GM21576 (cell line): ENCODE measurements at regions not wholly inside any gene's neighbourhood (a gene's known extent, or its start where the extent isn't known, plus 50 kb on each side); places are given as distances from the start of the nearest gene placed in this dataset.

Experiments used
- ATAC-seq: cut with Tn5 transposase; IDR thresholded peaks from one replicate; pipeline ENCODE4 v1.9.1; 2021; ENCODE audit warnings: mild to moderate bottlenecking, moderate library complexity; ENCODE audit not compliant: unreplicated experiment

DNA sequence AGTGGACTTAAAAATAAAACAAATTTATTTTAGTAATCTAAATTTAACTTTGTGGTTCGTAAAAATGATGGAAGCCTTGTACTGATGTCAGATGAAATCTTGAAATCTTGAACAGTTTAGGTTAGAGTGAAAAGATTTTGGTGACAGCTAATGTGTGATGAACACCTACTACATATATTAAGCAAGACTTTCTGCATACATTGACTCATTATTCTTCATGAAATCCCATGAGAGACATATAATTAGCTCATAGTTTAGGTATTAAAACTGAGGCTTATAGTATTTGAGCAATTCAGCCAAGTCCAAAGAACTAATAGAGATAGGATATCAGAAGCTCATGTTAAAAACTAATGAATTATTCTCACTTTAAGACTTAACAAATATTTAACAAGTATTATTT, 66.9 kb upstream of the PCDH7 start:
- ATAC-seq: no peak

DNA sequence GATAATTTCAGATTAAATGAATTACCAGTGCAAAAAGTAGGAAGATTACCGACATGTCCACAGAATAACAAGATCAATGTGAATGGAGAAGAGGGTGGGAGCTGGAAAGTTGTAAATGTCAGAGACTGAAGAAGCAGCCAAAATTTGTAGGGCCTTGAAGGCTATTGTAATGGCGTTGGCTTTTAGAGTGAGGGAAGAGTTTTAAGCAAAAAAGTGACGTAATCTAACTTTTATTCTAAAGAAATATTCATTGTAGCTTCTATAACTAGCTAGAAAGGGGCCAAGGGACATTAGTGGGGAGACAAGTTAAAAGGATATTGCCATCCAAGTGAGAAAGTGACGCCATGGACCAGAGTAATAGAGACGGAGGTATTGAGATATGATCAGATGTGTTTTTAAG, 63.3 kb upstream of the PCDH7 start:
- no peak for ATAC-seq

DNA sequence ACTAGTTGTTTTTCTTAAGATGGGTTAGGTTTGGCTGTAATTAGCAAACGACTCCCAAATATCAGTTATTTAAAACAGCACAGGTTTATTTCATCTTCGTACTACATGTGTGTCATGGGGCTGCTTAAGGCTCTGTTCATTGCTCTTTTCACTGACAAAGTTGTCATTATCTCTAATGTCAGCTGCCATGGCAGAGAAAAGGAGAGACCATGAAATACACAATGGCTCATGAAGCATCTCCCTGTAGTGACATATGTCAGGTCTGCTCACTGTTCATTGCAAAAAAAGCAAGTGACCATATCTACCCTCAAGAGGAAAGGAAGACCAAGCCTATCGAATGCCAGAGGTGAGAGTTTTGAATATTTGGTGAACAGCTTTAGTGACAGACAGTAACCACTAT, 52.2 kb upstream of the PCDH7 start:
- no peak for ATAC-seq

DNA sequence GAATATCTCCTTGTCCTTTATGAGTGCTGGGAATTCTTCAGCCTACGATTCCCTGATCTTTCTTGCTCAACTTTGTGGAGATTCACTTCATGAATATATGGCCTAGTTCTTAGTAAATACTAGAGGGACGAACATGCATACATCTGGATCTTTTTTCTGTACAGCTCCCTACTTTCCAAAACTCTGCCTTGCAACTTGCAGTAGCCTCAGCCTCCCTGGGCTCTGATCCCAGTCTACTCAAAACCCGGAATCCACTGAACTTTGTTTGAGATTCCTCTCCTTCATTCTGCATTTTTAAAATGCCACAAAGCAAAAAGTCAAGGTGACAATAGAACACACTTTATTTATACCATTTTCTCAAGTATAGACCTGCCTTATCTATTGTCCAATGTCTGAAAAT, 50.0 kb upstream of the PCDH7 start:
- ATAC-seq: no peak
